Fibroblast of lung (primary cell): ENCODE measurements at regions not wholly inside any gene's neighbourhood (a gene's known extent, or its start where the extent isn't known, plus 50 kb on each side); places are given as distances from the start of the nearest gene placed in this dataset.

Source experiments
- DNase-seq, 2 donors: peaks; one replicate each; pipeline versions ENCODE4 v3.0.0 to v3.0.0-alpha.2; 2010; ENCODE audit warnings: low read depth in 2 of 2
- H2AFZ ChIP-seq: 2 replicates; pipeline ENCODE4 v1.5.1; 2012; ENCODE audit warnings: low read length, control low read depth, inconsistent platforms
- H3K27ac ChIP-seq: 2 replicates; pipeline ENCODE4 v1.5.1; 2011; ENCODE audit warnings: low read length, control low read depth; ENCODE audit not compliant: insufficient read depth
- H3K27me3 ChIP-seq: 2 replicates; pipeline ENCODE4 v1.5.1; 2011; ENCODE audit warnings: mild to moderate bottlenecking, low read length; ENCODE audit not compliant: control insufficient read depth, insufficient read depth
- H3K36me3 ChIP-seq: 2 replicates; pipeline ENCODE4 v1.5.1; 2011; ENCODE audit warnings: low read length; ENCODE audit not compliant: control insufficient read depth, insufficient read depth
- H3K4me1 ChIP-seq: 2 replicates; pipeline ENCODE4 v1.5.1; 2011; ENCODE audit warnings: low read length; ENCODE audit not compliant: control insufficient read depth, insufficient read depth; ENCODE audit errors: extremely low read depth
- H3K4me2 ChIP-seq: 2 replicates; pipeline ENCODE4 v1.5.1; 2011; ENCODE audit warnings: low read length, control low read depth; ENCODE audit not compliant: insufficient read depth; ENCODE audit errors: extremely low read depth
- H3K4me3 ChIP-seq, 4 experiments: fragments of 200-600 bp in 1 of 4; sonication (generic) in 1 of 4; replicated peaks in 1 of 4; 2 replicates each; pipeline ENCODE4 v1.5.1; 2011 to 2016; ENCODE audit warnings: low read length in 4 of 4, low read depth in 3 of 4, mild to moderate bottlenecking in 3 of 4, control low read depth in 2 of 4, inconsistent platforms in 1 of 4, mixed read lengths in 1 of 4; ENCODE audit not compliant: insufficient read depth in 1 of 4; ENCODE audit errors: control extremely low read depth in 1 of 4
- H3K79me2 ChIP-seq: 2 replicates; pipeline ENCODE4 v1.5.1; 2012; ENCODE audit warnings: mild to moderate bottlenecking, low read length, inconsistent platforms; ENCODE audit not compliant: control insufficient read depth, insufficient read depth
- H3K9ac ChIP-seq: 2 replicates; pipeline ENCODE4 v1.5.1; 2011; ENCODE audit warnings: mild to moderate bottlenecking, low read length, control low read depth; ENCODE audit not compliant: insufficient read depth
- H3K9me3 ChIP-seq: 2 replicates; pipeline ENCODE4 v1.5.1; 2012; ENCODE audit warnings: low read depth, low read length; ENCODE audit not compliant: control insufficient read depth, insufficient read depth
- H4K20me1 ChIP-seq: 2 replicates; pipeline ENCODE4 v1.5.1; 2011; ENCODE audit warnings: low read length; ENCODE audit not compliant: control insufficient read depth, insufficient read depth; ENCODE audit errors: extremely low read depth
- CTCF ChIP-seq, 2 donors: IDR thresholded peaks in 1 of 2; conservative IDR thresholded peaks in 1 of 2; 1 replicate in 1 of 2; 2 replicates in 1 of 2; pipeline ENCODE4 v1.5.1; 2011 to 2012; ENCODE audit warnings: low read length in 2 of 2, control low read depth in 1 of 2, inconsistent platforms in 1 of 2, low read depth in 1 of 2, mild to moderate bottlenecking in 1 of 2
- EZH2 ChIP-seq: IDR thresholded peaks from 2 replicates; pipeline ENCODE4 v1.5.1; 2012; ENCODE audit warnings: low read length, control low read depth, mild to moderate bottlenecking; ENCODE audit errors: missing control alignments

GRCh38 chr14:97408937-97409815 lies 612.0 kb downstream of the VRK1 start:
- TF ChIP-seq CTCF (conservative IDR thresholded peaks at IDR 0.05 in 1 of 2, IDR thresholded peaks at IDR 0.05 in 1 of 2; ENCODE audit: low read depth in 1 of 2, low read length in 2 of 2) = no peak
- no peak for TF ChIP-seq EZH2
- H3K79me2 ChIP-seq = no peaks in the 10 kb centered on the region
- H3K4me2 ChIP-seq = no peak overlapping the region
- DNase-seq = no peak
- no peaks in the 10 kb centered on the region for H3K27me3 ChIP-seq
- no peaks in the 10 kb centered on the region for H4K20me1 ChIP-seq
- no peaks in the 10 kb centered on the region for H3K36me3 ChIP-seq
- H3K27ac ChIP-seq = no peak overlapping the region
- no peaks in the 10 kb centered on the region for H3K4me1 ChIP-seq
- no peak overlapping the region for H3K4me3 ChIP-seq
- H3K9me3 ChIP-seq = no peaks in the 10 kb centered on the region
- H3K9ac ChIP-seq = no peak overlapping the region
- H2AFZ ChIP-seq = no peak overlapping the region

- Histone ChIP-seq H4K20me1 (no peaks in the 10 kb centered on the region), H3K79me2 (no peaks in the 10 kb centered on the region), H3K36me3 (no peaks in the 10 kb centered on the region), H3K4me3 (no peak overlapping the region), H3K27me3 (no peaks in the 10 kb centered on the region), H3K4me1 (no peaks in the 10 kb centered on the region), H3K9me3 (no peaks in the 10 kb centered on the region), H3K27ac (no peak overlapping the region), H3K9ac (no peak overlapping the region), H3K4me2 (no peak overlapping the region), H2AFZ (no peak overlapping the region)
- no peak for DNase-seq
- TF ChIP-seq EZH2 = no peak
- TF ChIP-seq CTCF (conservative IDR thresholded peaks at IDR 0.05 in 1 of 2, IDR thresholded peaks at IDR 0.05 in 1 of 2; ENCODE audit: low read depth in 1 of 2, low read length in 2 of 2) = no peak
These were observed 613.8 kb downstream of the VRK1 start for GRCh38 chr14:97410667-97411620.

- H3K27me3 ChIP-seq = no peaks in the 10 kb centered on the region
- H3K9me3 ChIP-seq = no peaks in the 10 kb centered on the region
- H4K20me1 ChIP-seq = no peaks in the 10 kb centered on the region
- no peak overlapping the region for H3K27ac ChIP-seq
- no peaks in the 10 kb centered on the region for H3K79me2 ChIP-seq
- no peak overlapping the region for H3K4me2 ChIP-seq
- no peak for DNase-seq
- H3K4me3 ChIP-seq = no peak overlapping the region
- no peak overlapping the region for H2AFZ ChIP-seq
- no peaks in the 10 kb centered on the region for H3K4me1 ChIP-seq
- no peak for TF ChIP-seq EZH2
- no peak for TF ChIP-seq CTCF (conservative IDR thresholded peaks at IDR 0.05 in 1 of 2, IDR thresholded peaks at IDR 0.05 in 1 of 2; ENCODE audit: low read depth in 1 of 2, low read length in 2 of 2)
- H3K36me3 ChIP-seq = no peaks in the 10 kb centered on the region
- no peak overlapping the region for H3K9ac ChIP-seq
These were observed 614.9 kb downstream of the VRK1 start for GRCh38 chr14:97411938-97412612.
